Right atrium auricular region (tissue), 2 donors: ENCODE measurements at regions not wholly inside any gene's neighbourhood (a gene's known extent, or its start where the extent isn't known, plus 50 kb on each side); places are given as distances from the start of the nearest gene placed in this dataset.

ENCODE experiments used
- DNase-seq: peaks from one replicate; pipeline ENCODE4 v3.0.0-alpha.2; 2019; ENCODE audit warnings: low spot score
- H3K27ac ChIP-seq, 2 donors: fragments of 200-600 bp; sonication (generic); 1 replicate in 1 of 2; 2 replicates in 1 of 2; pipeline ENCODE4 v1.5.1; 2016 to 2019
- H3K27me3 ChIP-seq, 2 donors: fragments of 200-600 bp; sonication (generic); one replicate each; pipeline versions ENCODE4 v1.5.1 to v1.6.0; 2017 to 2019
- H3K36me3 ChIP-seq: fragments of 200-600 bp; sonication (generic); one replicate; pipeline ENCODE4 v1.5.1; 2016
- H3K4me1 ChIP-seq, 2 donors: fragments of 200-600 bp; sonication (generic); one replicate each; pipeline versions ENCODE4 v1.5.1 to v1.6.0; 2017 to 2019
- H3K4me3 ChIP-seq, 2 donors: fragments of 200-600 bp; sonication (generic); 1 replicate in 1 of 2; 2 replicates in 1 of 2; pipeline ENCODE4 v1.5.1; 2017 to 2019; ENCODE audit warnings: mild to moderate bottlenecking in 1 of 2, moderate library complexity in 1 of 2
- H3K9me3 ChIP-seq, 2 donors: fragments of 200-600 bp; sonication (generic); one replicate each; pipeline ENCODE4 v1.5.1; 2019
- TF ChIP-seq, protein P1 (sequence below), 2 donors: fragments of 200-600 bp; sonication (generic); IDR thresholded peaks; one replicate each; pipeline ENCODE4 v1.5.1; 2019; ENCODE audit warnings: antibody characterized with exemption in 2 of 2

DNA sequence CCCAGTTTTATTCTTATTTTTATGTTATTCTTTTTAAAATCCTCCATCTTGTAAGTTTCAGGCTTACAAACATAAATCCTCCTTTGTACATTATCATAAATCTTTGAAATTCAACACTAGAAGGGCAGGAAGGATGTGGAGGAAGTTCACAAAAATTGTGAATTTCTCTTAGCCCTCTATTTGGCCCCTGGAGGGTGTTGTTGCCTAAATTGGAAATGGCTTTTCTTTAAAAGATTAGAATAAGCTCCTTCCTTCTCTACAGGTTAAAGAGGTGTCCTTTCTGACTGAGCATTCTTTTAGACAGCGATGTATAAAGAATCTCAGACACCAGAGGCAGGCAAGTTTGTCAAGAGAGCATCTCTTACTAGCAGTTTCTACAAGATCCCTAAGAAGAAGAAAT lies 391.7 kb upstream of the OR4E1 start:
- TF ChIP-seq, protein P1, sequence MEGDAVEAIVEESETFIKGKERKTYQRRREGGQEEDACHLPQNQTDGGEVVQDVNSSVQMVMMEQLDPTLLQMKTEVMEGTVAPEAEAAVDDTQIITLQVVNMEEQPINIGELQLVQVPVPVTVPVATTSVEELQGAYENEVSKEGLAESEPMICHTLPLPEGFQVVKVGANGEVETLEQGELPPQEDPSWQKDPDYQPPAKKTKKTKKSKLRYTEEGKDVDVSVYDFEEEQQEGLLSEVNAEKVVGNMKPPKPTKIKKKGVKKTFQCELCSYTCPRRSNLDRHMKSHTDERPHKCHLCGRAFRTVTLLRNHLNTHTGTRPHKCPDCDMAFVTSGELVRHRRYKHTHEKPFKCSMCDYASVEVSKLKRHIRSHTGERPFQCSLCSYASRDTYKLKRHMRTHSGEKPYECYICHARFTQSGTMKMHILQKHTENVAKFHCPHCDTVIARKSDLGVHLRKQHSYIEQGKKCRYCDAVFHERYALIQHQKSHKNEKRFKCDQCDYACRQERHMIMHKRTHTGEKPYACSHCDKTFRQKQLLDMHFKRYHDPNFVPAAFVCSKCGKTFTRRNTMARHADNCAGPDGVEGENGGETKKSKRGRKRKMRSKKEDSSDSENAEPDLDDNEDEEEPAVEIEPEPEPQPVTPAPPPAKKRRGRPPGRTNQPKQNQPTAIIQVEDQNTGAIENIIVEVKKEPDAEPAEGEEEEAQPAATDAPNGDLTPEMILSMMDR (IDR thresholded peaks at IDR 0.05) = no peak
- no peak overlapping the region for H3K4me3 ChIP-seq
- no peaks in the 10 kb centered on the region for H3K27me3 ChIP-seq
- no peak overlapping the region for H3K27ac ChIP-seq
- DNase-seq = no peak
- no peaks in the 10 kb centered on the region for H3K36me3 ChIP-seq
- no peaks in the 10 kb centered on the region for H3K9me3 ChIP-seq
- peaks cover 0 to 4% of the 10 kb centered on the region in 2 donors for H3K4me1 ChIP-seq

DNA sequence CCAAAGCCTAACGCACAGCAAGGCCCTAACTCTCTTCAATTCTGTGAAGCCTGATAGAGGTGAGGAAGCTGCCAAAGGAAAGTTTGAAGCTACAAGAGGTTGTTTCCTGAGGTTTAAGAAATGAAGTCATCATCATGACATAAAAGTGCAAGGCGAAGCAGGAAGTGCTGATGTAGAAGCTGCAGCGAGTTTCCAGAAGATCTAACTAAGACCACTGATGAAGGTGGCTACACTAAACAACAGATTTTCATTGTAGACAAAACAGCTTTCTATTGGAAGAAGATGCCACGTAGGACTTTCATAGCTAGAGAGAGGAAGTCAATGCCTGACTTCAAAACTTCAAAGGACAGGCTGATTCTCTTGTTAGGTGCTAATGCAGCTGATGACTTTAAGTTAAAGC lies 385.6 kb upstream of the OR4E1 start:
- no peaks in the 10 kb centered on the region for H3K36me3 ChIP-seq
- H3K9me3 ChIP-seq = peaks cover 0 to 12% of the 10 kb centered on the region in 2 donors
- no peaks in the 10 kb centered on the region for H3K4me1 ChIP-seq
- DNase-seq = no peak
- no peak overlapping the region for H3K4me3 ChIP-seq
- no peak overlapping the region for H3K27ac ChIP-seq
- no peaks in the 10 kb centered on the region for H3K27me3 ChIP-seq
- TF ChIP-seq, protein P1 (IDR thresholded peaks at IDR 0.05) = no peak

DNA sequence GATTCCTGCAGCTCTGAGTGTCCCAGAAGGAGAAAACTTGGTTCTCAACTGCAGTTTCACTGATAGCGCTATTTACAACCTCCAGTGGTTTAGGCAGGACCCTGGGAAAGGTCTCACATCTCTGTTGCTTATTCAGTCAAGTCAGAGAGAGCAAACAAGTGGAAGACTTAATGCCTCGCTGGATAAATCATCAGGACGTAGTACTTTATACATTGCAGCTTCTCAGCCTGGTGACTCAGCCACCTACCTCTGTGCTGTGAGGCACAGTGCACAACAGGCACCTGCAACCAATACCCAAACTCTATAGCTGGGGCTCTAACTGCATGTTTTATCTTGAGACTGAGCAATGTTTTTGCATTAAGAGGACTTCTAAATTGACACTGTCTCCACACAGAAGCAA lies 379.2 kb upstream of the OR4E1 start:
- Histone ChIP-seq H3K9me3 (no peaks in the 10 kb centered on the region), H3K27ac (no peak overlapping the region), H3K27me3 (no peaks in the 10 kb centered on the region), H3K4me3 (no peak overlapping the region), H3K36me3 (no peaks in the 10 kb centered on the region), H3K4me1 (no peaks in the 10 kb centered on the region)
- TF ChIP-seq, protein P1 (IDR thresholded peaks at IDR 0.05) = no peak
- DNase-seq = no peak

DNA sequence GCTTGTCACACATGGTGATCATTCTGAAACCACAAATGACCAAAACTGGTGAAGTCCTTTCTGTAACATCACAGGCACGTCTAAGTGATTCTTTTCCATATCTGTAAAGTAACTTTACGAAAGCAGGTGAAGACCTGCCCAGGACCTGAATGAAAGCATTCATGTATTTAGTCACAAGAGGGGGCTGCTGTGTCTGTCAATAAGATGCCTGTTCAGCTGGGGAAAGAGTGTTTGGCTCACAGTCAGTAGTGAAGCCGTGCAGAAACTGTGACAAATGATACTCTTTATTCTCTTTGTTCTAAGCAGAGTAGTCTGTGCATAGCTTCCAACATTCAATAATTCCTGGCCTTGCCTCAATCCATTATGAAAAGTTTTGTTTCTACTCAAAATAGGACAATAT lies 373.5 kb upstream of the OR4E1 start:
- H3K4me1 ChIP-seq = no peaks in the 10 kb centered on the region
- no peaks in the 10 kb centered on the region for H3K27me3 ChIP-seq
- no peaks in the 10 kb centered on the region for H3K9me3 ChIP-seq
- DNase-seq = no peak
- H3K36me3 ChIP-seq = no peaks in the 10 kb centered on the region
- H3K4me3 ChIP-seq = no peak overlapping the region
- H3K27ac ChIP-seq = no peak overlapping the region
- TF ChIP-seq, protein P1 (IDR thresholded peaks at IDR 0.05) = no peak

DNA sequence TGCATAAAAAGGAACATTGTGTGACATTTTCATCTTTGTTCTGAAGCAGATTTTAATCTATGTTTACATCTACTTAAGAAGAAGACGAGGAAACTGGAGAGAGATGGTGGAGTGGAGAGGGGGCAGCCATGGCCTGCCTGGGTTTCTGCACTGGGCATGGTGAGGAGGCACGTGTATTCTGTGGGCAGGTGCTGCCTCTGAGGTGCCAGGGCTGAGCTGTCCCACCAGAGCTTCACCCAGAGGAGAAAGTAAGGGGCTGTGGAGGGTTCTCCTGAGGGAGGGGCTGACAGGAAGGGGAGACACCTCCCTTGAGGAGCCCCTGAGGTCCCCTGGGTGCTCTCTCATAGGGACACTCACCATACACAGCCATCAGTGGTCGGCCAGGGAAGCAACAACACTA lies 372.4 kb upstream of the OR4E1 start:
- TF ChIP-seq, protein P1 (IDR thresholded peaks at IDR 0.05) = no peak

DNA sequence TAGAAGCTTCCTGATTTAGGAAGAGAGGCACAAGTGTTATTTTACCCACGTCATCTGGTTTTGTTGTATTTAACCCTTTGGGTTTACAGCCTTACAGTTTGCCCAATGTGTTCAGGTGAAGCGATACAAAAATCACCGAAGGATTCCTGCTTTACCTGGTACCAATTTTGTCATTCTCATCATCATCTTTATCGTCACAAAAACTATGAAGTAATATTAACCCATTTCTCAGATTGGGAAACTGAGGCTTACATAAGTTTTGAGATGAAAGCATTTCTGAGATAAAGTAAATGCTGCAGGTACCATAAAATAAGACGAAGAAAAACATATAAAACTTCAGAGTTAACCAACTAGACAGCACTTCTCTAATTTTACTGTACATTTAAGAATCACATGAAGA lies 370.6 kb upstream of the OR4E1 start:
- H3K36me3 ChIP-seq = no peaks in the 10 kb centered on the region
- H3K4me3 ChIP-seq = no peak overlapping the region
- no peaks in the 10 kb centered on the region for H3K4me1 ChIP-seq
- no peak overlapping the region for H3K27ac ChIP-seq
- no peaks in the 10 kb centered on the region for H3K27me3 ChIP-seq
- TF ChIP-seq, protein P1 (IDR thresholded peaks at IDR 0.05) = no peak
- no peak for DNase-seq
- H3K9me3 ChIP-seq = no peaks in the 10 kb centered on the region

More for the DNA sequence above, 372.4 kb upstream of the OR4E1 start:
- no peak overlapping the region for H3K27ac ChIP-seq
- H3K9me3 ChIP-seq = no peaks in the 10 kb centered on the region
- no peak overlapping the region for H3K4me3 ChIP-seq
- H3K36me3 ChIP-seq = no peaks in the 10 kb centered on the region
- no peaks in the 10 kb centered on the region for H3K4me1 ChIP-seq
- no peaks in the 10 kb centered on the region for H3K27me3 ChIP-seq
- no peak for DNase-seq
